ENCODE measurements at regions not wholly inside any gene's neighbourhood (a gene's known extent, or its start where the extent isn't known, plus 50 kb on each side); places are given as distances from the start of the nearest gene placed in this dataset.

- DNase-seq (ENCODE audit: low read depth in 4 of 4, low spot score in 3 of 4): no peak
Observed at GRCh38 chr5:89125372-89125771, 242.4 kb upstream of the MEF2C start.

GRCh38 chr5:89123581-89123980 is 240.6 kb upstream of the MEF2C start:
- DNase-seq (ENCODE audit: low read depth in 4 of 4, low spot score in 3 of 4): no peak

- no peak for DNase-seq (ENCODE audit: low read depth in 4 of 4, low spot score in 3 of 4)
Observed at GRCh38 chr5:89120719-89121118, 237.7 kb upstream of the MEF2C start.

- DNase-seq (ENCODE audit: low read depth in 4 of 4, low spot score in 3 of 4): no peak
Observed at GRCh38 chr5:89117124-89117644, 234.2 kb upstream of the MEF2C start.

- DNase-seq (ENCODE audit: low read depth in 4 of 4, low spot score in 3 of 4): no peak
Observed at GRCh38 chr5:89110916-89111646, 228.1 kb upstream of the MEF2C start.

- no peak for DNase-seq (ENCODE audit: low read depth in 4 of 4, low spot score in 3 of 4)
Observed at GRCh38 chr5:89106480-89106879, 223.5 kb upstream of the MEF2C start.

- no peak for DNase-seq (ENCODE audit: low read depth in 4 of 4, low spot score in 3 of 4)
Observed at GRCh38 chr5:89105836-89106235, 222.9 kb upstream of the MEF2C start.

- no peak for DNase-seq (ENCODE audit: low read depth in 4 of 4, low spot score in 3 of 4)
Observed at GRCh38 chr5:89105171-89105695, 222.2 kb upstream of the MEF2C start.

GRCh38 chr5:89098199-89098756 is 215.3 kb upstream of the MEF2C start:
- no peak for DNase-seq (ENCODE audit: low read depth in 4 of 4, low spot score in 3 of 4)

GRCh38 chr5:89097103-89097502 is 214.1 kb upstream of the MEF2C start:
- DNase-seq (ENCODE audit: low read depth in 4 of 4, low spot score in 3 of 4): no peak

GRCh38 chr5:89095341-89095740 is 212.4 kb upstream of the MEF2C start:
- no peak for DNase-seq (ENCODE audit: low read depth in 4 of 4, low spot score in 3 of 4)

GRCh38 chr5:89090037-89090436 is 207.1 kb upstream of the MEF2C start:
- no peak for DNase-seq (ENCODE audit: low read depth in 4 of 4, low spot score in 3 of 4)

- DNase-seq (ENCODE audit: low read depth in 4 of 4, low spot score in 3 of 4): no peak
Observed at GRCh38 chr5:89087551-89088318, 204.8 kb upstream of the MEF2C start.

- DNase-seq (ENCODE audit: low read depth in 4 of 4, low spot score in 3 of 4): no peak
Observed at GRCh38 chr5:89087128-89087527, 204.1 kb upstream of the MEF2C start.

GRCh38 chr5:89086390-89087086 is 203.6 kb upstream of the MEF2C start:
- DNase-seq (ENCODE audit: low read depth in 4 of 4, low spot score in 3 of 4): no peak

- DNase-seq (ENCODE audit: low read depth in 4 of 4, low spot score in 3 of 4): no peak
Observed at GRCh38 chr5:89083791-89084190, 200.8 kb upstream of the MEF2C start.

- DNase-seq (ENCODE audit: low read depth in 4 of 4, low spot score in 3 of 4): no peak
Observed at GRCh38 chr5:89081360-89081759, 198.4 kb upstream of the MEF2C start.

GRCh38 chr5:89080467-89081116 is 197.6 kb upstream of the MEF2C start:
- no peak for DNase-seq (ENCODE audit: low read depth in 4 of 4, low spot score in 3 of 4)

- no peak for DNase-seq (ENCODE audit: low read depth in 4 of 4, low spot score in 3 of 4)
Observed at GRCh38 chr5:89072842-89073672, 190.1 kb upstream of the MEF2C start.
